ENCODE measurements at regions not wholly inside any gene's neighbourhood (a gene's known extent, or its start where the extent isn't known, plus 50 kb on each side); places are given as distances from the start of the nearest gene placed in this dataset.

DNA sequence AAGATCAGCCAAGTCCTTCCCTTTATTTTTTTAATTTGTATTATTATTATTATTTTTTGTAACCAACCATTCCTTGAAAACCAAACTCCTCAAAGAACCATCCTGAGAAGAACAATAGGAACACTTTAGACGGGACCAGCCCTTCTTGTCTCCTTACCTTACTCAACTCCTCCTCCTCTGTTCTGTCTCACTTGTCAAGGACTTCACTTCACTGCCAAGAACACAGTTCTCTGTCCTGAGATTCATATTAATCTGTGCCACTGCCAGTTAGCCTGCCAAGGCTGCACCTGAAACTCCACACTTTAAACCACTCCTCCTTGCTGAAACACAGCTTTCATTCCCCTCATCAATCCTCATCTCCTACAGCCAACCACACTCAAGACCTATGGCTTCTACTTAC, 73.8 kb upstream of the ATP1A1 start:
- DNase-seq = no peak

DNA sequence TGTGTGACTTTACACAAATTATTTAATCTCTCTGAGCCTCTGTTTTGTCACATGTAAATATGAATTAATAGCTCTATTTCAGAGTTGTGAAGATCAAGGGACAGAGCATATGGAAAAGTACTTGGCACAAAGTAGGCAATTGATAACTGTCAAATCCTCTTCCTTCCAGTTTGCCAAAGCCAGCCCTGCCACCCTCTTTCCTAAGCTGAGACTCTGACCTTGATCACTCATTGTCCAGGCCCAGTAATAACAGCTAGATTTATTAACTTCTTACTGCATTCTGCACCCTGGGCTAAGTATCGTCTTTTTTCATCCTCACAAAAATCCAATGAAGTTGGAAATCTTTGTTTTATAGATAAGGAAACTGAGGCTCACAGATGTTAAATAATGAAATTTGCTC, 70.8 kb upstream of the ATP1A1 start:
- DNase-seq = no peak

DNA sequence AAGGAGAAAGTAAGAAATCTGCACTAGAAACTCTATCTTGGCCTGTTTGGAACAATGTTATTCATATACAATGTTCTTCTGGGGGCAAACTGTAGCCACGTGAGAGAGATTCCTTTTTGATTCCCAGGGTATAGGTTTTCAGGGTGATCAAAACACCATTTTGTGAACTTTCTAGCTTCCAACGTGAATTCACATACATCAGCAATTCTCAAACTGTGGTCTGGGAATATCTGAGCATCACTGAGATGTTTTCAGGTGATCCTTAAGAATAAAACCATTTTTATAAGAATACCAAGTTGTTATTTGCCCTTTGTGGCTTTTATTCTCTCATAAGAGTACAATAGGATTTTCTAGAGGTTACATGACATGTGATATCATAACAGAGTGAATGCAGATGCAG, 66.9 kb upstream of the ATP1A1 start:
- no peak for DNase-seq

DNA sequence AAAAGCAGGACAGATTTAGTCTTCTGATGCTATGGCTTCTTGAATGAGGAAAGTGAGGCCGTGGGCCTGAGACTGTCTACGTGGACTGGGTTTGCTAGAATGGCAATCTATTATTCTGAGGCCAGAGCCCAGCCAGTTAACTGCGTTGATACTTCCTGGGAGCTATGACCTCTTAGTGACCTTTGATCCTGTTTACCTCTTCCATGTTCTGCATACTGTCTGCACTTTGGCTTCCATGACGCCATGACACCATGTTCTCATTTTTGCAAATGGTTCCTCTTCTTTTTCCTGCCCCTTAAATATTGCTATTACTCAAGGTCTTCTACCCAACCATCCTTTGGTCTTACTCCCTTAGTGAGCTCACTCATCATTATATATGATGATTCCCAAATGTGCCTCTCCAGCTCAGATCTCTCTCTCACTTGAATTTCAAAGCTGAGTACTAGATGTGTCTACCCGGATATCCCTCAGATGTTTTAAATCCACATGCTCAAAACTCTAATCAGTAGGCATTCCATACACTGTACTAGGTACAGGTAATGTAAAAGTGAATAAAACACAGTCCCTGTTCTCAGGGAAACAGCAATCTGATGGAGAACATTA, 66.1 kb upstream of the ATP1A1 start:
- no peak for DNase-seq

DNA sequence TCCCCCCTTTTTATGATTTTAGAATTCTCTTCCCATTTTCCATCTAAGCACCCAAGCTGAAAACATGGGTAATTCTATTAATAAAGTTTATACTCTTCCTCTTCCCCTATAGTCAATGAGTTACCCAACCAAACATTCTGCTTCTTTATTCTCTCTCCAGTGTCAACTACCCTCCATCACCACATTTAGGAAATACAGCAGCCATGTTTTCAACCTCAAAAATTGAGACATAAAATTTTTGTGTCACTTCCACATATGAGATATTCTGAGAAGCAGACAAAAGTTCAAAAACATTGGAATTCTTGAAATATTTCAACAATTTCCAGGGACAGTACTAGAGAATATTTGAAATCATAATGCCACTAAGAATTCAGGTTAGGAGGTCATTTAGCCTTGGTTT, 64.8 kb upstream of the ATP1A1 start:
- no peak for DNase-seq

DNA sequence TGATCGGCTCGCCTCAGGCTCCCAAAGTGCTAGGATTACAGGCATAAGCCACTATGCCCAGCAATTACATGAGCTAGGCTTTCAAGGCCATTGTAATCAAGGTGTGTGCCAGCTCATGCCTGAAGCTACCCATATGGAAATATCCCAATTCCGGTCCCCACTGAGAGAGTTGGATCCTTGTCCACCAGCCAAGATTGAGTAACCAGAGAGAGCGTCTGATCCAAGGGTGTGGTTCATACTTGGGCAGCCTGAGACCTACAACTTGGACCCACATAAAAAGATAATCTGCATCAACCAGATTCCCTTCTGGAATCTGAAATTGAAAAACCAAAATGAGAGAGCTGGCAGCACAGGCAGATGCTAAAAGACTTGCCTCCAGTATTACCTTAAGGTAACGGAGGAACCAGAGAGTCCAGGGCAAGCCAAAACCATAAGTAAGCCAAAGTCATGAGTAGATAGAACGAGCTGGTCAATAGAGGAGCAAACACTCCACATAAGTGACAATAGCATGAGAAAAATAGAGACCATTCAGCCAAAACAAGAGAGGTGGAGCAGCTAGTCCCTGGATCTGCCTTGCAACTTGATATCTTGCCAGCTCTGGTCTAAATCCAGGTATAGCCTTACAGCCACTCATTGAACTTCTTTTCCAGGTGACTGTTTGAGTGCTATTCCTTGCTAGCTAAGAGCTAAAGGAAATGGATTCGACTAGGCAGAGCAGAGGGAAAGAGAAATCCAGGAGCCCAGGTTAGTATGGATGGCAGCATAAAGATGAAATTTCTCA, 63.8 kb upstream of the ATP1A1 start:
- DNase-seq = no peak

DNA sequence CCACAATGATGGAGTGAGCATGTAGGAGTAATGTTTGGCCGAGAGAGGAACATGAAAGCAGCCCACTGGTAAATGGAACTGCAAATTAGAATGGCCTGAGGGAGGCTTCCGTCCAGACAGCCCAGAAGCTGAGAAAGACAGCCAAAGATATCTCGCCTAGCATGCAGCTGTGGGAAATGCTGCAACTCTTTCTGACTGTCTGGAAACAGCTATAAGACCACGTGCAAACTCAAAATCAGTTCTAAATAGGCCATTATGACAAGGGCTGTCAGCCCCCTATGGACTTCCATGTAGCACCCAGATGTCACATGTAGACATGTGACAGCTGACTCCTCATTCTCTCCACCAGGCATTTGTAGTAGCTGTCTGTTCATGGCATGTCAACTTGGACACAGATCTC, 62.9 kb upstream of the ATP1A1 start:
- DNase-seq = no peak

DNA sequence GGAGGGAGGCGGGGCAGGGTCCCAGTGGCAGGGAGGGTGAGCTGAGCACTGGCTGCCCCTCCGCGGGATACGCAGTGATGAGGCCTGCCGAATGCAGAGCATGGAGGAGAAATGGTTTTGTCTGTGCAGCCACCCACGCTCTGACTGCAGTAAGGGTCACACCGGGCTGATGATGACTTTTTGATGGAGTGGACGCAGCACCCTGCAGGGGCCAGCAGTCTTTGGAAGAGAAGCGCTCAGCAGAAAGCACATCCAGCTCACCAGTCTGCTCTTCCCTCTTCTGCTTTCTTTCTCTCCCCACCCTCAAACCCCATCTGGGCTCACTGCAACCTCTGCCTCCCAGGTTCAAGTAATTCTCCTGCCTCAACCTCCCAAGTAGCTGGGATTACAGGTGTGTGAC, 61.9 kb upstream of the ATP1A1 start:
- DNase-seq = no peak

GRCh38 chr1:116311756-116312680, 61.0 kb upstream of the ATP1A1 start:
- no peak for DNase-seq

DNA sequence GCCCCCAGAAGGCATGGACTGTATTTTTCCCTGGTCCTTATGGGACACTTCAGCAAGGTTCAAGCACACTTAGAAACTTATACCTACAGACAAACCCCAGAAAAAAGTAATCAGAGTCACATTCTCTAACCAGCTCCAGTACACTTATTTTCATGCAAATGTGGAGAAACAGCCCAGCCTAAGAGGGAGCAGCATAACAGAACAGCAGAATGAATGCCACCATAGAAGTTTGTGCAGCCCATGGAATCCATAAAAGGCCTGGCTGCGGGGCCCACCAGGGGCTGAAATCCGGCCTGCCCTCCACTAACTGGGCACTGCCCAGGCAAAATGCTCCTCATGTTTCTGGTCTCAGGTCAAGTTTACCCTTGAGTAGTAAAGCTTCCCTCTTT, 60.4 kb upstream of the ATP1A1 start:
- DNase-seq = no peak

GRCh38 chr1:116313776-116314175, 59.3 kb upstream of the ATP1A1 start:
- no peak for DNase-seq

DNA sequence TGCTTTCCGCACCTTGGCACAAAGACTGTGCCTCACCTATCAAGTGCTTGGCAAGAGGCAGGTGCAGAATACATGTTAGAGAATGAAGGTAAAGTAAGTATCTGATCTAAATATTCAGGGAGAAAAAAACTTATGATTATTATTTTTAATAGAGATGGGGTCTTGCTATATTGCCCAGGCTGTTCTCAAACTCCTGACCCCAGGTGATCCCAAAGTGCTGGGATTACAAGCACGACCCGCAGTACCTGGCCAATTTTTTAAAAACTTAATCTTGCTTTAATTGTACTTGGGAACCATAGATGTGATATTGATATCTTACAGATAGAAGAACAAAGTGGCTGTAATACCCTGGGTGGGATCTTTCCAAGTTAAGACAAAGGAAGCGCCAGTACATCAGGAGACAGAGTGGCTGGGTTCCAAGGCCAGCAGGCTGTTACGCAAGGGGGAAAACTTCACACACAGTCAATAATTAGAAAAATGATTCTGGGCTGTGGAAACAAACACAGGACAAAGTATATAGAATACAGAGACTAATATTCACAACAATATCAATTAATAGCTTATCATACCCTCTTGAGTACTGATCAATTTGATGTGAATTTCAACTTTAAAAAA, 58.6 kb upstream of the ATP1A1 start:
- no peak for DNase-seq

- no peak for DNase-seq
Observed at GRCh38 chr1:116316373-116316772, 56.7 kb upstream of the ATP1A1 start.

DNA sequence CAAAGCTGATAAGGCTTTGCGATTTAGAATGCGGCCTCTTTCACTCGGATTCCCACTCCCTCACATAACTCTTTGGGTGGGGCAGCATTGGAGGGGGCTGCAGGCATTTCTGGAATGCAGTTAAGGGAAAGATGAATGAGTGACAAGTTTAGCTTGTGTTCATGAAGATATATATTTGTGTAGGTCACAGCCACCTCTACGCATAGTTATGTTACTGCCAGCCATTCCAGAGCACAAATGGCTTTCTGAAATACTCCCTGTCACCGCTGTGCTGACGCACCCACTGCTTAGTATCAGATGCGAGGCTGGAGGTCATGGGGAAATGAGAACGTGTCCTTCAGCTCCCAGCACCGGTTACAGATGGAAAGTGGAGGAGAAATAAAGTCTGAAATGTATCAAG, 54.1 kb upstream of the ATP1A1 start:
- DNase-seq = no peak

DNA sequence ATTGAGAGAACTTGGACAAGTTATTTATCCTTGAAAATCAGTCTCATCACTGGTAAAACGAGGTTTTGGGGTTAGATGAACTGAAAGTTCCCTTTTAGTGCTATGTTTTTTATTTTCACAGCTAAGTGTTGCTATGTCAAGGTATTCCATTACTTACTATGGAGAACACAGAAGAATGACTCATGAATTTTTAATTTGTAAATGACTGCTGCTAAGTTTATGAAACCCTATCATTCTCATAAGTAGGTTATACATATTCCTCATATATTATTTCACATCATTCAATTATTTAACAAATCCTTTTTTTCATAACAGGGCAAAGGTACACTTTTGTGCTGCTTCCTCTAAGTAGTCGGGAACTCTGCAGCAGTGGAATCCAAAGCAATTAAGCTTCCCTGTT, 52.2 kb upstream of the ATP1A1 start:
- no peak for DNase-seq

DNA sequence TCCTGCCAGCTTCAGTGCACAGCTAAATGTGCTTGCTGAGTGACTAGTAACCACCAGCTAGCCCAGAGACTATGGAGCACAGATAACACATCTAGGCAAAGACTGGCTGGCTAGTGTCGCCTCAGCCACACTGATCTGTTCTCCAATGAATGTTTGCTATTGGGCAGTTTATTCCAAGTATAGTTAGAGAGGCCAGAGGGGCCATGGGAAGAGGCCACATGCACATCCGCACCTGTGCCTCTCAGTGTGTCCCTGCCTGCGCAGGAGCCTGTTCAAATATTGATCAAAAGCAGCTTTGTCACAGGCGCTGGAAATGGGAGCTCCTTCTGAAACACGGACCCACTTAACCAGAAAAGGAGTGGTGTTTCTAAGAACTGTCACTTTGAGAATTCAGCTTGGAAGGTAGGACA, 51.3 kb upstream of the ATP1A1 start:
- no peak for DNase-seq

GRCh38 chr1:116322752-116323405, 50.2 kb upstream of the ATP1A1 start:
- DNase-seq = no peak

All from hematopoietic multipotent progenitor cell treated with erythropoietin and hydrocortisone succinate and interleukin-3 and kit ligand, for 6 days (in vitro differentiated cells).